IMR-90 (cell line): ENCODE measurements at regions not wholly inside any gene's neighbourhood (a gene's known extent, or its start where the extent isn't known, plus 50 kb on each side); places are given as distances from the start of the nearest gene placed in this dataset.

Experiments used
- ATAC-seq: fragments of 200-7000 bp; cut with Tn5 transposase; 2 replicates; pipeline ENCODE4 v1.9.1; 2020; ENCODE audit warnings: low read depth, mild to moderate bottlenecking, moderate library complexity
- BruUV-seq: library from RNA; stranded (reverse); fragments of 400-500 nt; replicated peaks from 2 replicates; lab custom pipeline; 2021; lab: Mats Ljungman, UMichigan
- CTCF ChIA-PET: fragments of 300-600 bp; formaldehyde crosslinking; extraction: SDS; loops from one replicate; lab custom pipeline; 2021; ENCODE audit warnings: antibody characterized with exemption; lab: Yijun Ruan, JAX
- POLR2A ChIA-PET: fragments of 300-600 bp; sonication (Branson Sonifier 250); formaldehyde crosslinking; loops from one replicate; lab custom pipeline; 2022; ENCODE audit warnings: antibody characterized with exemption; ENCODE audit not compliant: unreplicated experiment; lab: Charles Lee
- DNase-seq: peaks from one replicate; pipeline ENCODE4 v3.0.0; 2013
- H2AFZ ChIP-seq: replicated peaks from 2 replicates; pipeline ENCODE3; 2013; ENCODE audit warnings: low read length, mild to moderate bottlenecking; ENCODE audit not compliant: poor library complexity
- H2AK5ac ChIP-seq: 2 replicates; pipeline ENCODE4 v1.6.1; 2013; ENCODE audit warnings: low read depth, low read length, inconsistent platforms
- H2AK9ac ChIP-seq: replicated peaks from 2 replicates; pipeline ENCODE3; 2013; ENCODE audit warnings: mild to moderate bottlenecking, low read depth, low read length, moderate library complexity; ENCODE audit not compliant: poor library complexity
- H2BK120ac ChIP-seq: 2 replicates; pipeline ENCODE4 v1.6.1; 2013; ENCODE audit warnings: low read depth, low read length, inconsistent platforms
- H2BK15ac ChIP-seq: 3 replicates; pipeline ENCODE4 v1.6.1; 2013; ENCODE audit warnings: low read depth, low read length, inconsistent platforms
- H2BK20ac ChIP-seq: 2 replicates; pipeline ENCODE4 v1.6.1; 2013; ENCODE audit warnings: low read depth, mild to moderate bottlenecking, inconsistent platforms, low read length, moderate library complexity
- H2BK5ac ChIP-seq: 2 replicates; pipeline ENCODE4 v1.6.1; 2013; ENCODE audit warnings: mild to moderate bottlenecking, low read depth, low read length, inconsistent platforms; ENCODE audit not compliant: poor library complexity, severe bottlenecking
- H3K14ac ChIP-seq: replicated peaks from 2 replicates; pipeline ENCODE4 v1.6.1; 2013; ENCODE audit warnings: low read depth, low read length, inconsistent platforms
- H3K18ac ChIP-seq: 2 replicates; pipeline ENCODE4 v1.6.1; 2013; ENCODE audit warnings: low read depth, low read length, control low read depth
- H3K23ac ChIP-seq: 2 replicates; pipeline ENCODE4 v1.6.1; 2013; ENCODE audit warnings: low read depth, low read length, inconsistent platforms
- H3K27ac ChIP-seq: 2 replicates; pipeline ENCODE4 v1.5.1; 2013; ENCODE audit warnings: mild to moderate bottlenecking, control low read depth, low read length; ENCODE audit not compliant: insufficient read depth
- H3K27me3 ChIP-seq: 2 replicates; pipeline ENCODE4 v1.6.1; 2013; ENCODE audit warnings: low read length; ENCODE audit not compliant: control insufficient read depth, insufficient read depth
- H3K36me3 ChIP-seq: 2 replicates; pipeline ENCODE4 v1.6.1; 2013; ENCODE audit warnings: low read length, mixed read lengths; ENCODE audit not compliant: control insufficient read depth, insufficient read depth
- H3K4ac ChIP-seq: 2 replicates; pipeline ENCODE4 v1.6.1; 2013; ENCODE audit warnings: low read depth, low read length, inconsistent platforms
- H3K4me1 ChIP-seq: 2 replicates; pipeline ENCODE4 v1.6.1; 2013; ENCODE audit warnings: low read length, mixed read lengths; ENCODE audit not compliant: control insufficient read depth, insufficient read depth
- H3K4me2 ChIP-seq: 2 replicates; pipeline ENCODE4 v1.6.1; 2013; ENCODE audit warnings: low read depth, mild to moderate bottlenecking, control low read depth, low read length, moderate library complexity
- H3K4me3 ChIP-seq: 2 replicates; pipeline ENCODE4 v1.5.1; 2013; ENCODE audit warnings: low read depth, mild to moderate bottlenecking, control low read depth, low read length, moderate library complexity; ENCODE audit not compliant: insufficient read depth
- H3K56ac ChIP-seq: 2 replicates; pipeline ENCODE4 v1.6.1; 2013; ENCODE audit warnings: low read length, inconsistent platforms; ENCODE audit not compliant: insufficient read depth; ENCODE audit errors: extremely low read depth
- H3K79me1 ChIP-seq, 2 experiments: 2 replicates each; pipeline ENCODE4 v1.6.1; 2013; ENCODE audit warnings: low read length in 2 of 2, inconsistent platforms in 1 of 2, low read depth in 1 of 2
- H3K9ac ChIP-seq: 2 replicates; pipeline ENCODE4 v1.6.1; 2013; ENCODE audit warnings: low read depth, low read length, control low read depth
- H3K9me1 ChIP-seq: 2 replicates; pipeline ENCODE4 v1.6.1; 2013; ENCODE audit warnings: low read length, inconsistent platforms; ENCODE audit not compliant: insufficient read depth
- H3K9me3 ChIP-seq: 2 replicates; pipeline ENCODE4 v1.6.1; 2013; ENCODE audit warnings: low read length; ENCODE audit not compliant: control insufficient read depth, insufficient read depth
- H4K20me1 ChIP-seq: 2 replicates; pipeline ENCODE4 v1.6.1; 2013; ENCODE audit warnings: low read length, inconsistent platforms; ENCODE audit not compliant: insufficient read depth
- H4K5ac ChIP-seq: 2 replicates; pipeline ENCODE4 v1.6.1; 2013; ENCODE audit warnings: mild to moderate bottlenecking, low read depth, low read length, control low read depth
- H4K8ac ChIP-seq, 2 experiments: 2 replicates each; pipeline ENCODE4 v1.6.1; 2013; ENCODE audit warnings: low read depth in 2 of 2, low read length in 2 of 2, control low read depth in 1 of 2, inconsistent platforms in 1 of 2
- H4K91ac ChIP-seq: 2 replicates; pipeline ENCODE4 v1.6.1; 2013; ENCODE audit warnings: low read depth, low read length, inconsistent platforms; ENCODE audit not compliant: insufficient read depth
- BHLHE40 ChIP-seq: fragments of 150-350 bp; IDR thresholded peaks from 2 replicates; pipeline ENCODE4 v1.6.1; 2016; ENCODE audit warnings: mild to moderate bottlenecking, low read depth, low read length
- CEBPB ChIP-seq: IDR thresholded peaks from 2 replicates; pipeline ENCODE4 v1.6.1; 2012; ENCODE audit warnings: low read depth, low read length, improper control_type of control experiment
- CHD1 ChIP-seq: IDR thresholded peaks from 2 replicates; pipeline ENCODE4 v1.6.1; 2012; ENCODE audit warnings: low read depth, low read length, improper control_type of control experiment
- CTCF ChIP-seq: conservative IDR thresholded peaks from 2 replicates; pipeline ENCODE4 v1.5.1; 2012; ENCODE audit warnings: mild to moderate bottlenecking, low read depth, low read length, improper control_type of control experiment
- ELK1 ChIP-seq: fragments of 150-350 bp; IDR thresholded peaks from 2 replicates; pipeline ENCODE4 v1.6.1; 2016; ENCODE audit warnings: low read depth, mild to moderate bottlenecking, low read length, moderate library complexity, borderline replicate concordance
- FOS ChIP-seq: fragments of 150-350 bp; IDR thresholded peaks from 2 replicates; pipeline ENCODE4 v1.6.1; 2016; ENCODE audit warnings: low read depth, low read length
- MAFK ChIP-seq: IDR thresholded peaks from 2 replicates; pipeline ENCODE4 v1.6.1; 2012; ENCODE audit warnings: low read depth, low read length, improper control_type of control experiment
- MAZ ChIP-seq: IDR thresholded peaks from 2 replicates; pipeline ENCODE4 v1.6.1; 2012; ENCODE audit warnings: low read depth, mild to moderate bottlenecking, low read length, improper control_type of control experiment, moderate library complexity, borderline replicate concordance
- MXI1 ChIP-seq: IDR thresholded peaks from 2 replicates; pipeline ENCODE4 v1.6.1; 2012; ENCODE audit warnings: low read depth, mild to moderate bottlenecking, low read length, moderate library complexity, borderline replicate concordance
- NFE2L2 ChIP-seq: fragments of 150-350 bp; IDR thresholded peaks from 2 replicates; pipeline ENCODE4 v1.6.1; 2016; ENCODE audit warnings: low read depth, mild to moderate bottlenecking, low read length
- POLR2A ChIP-seq: IDR thresholded peaks from 2 replicates; pipeline ENCODE4 v1.6.1; 2012; ENCODE audit warnings: mild to moderate bottlenecking, low read depth, low read length
- RAD21 ChIP-seq: IDR thresholded peaks from 2 replicates; pipeline ENCODE4 v1.6.1; 2012; ENCODE audit warnings: low read length, improper control_type of control experiment
- RCOR1 ChIP-seq: IDR thresholded peaks from 2 replicates; pipeline ENCODE4 v1.6.1; 2012; ENCODE audit warnings: mild to moderate bottlenecking, low read length, improper control_type of control experiment; ENCODE audit not compliant: insufficient replicate concordance
- RFX5 ChIP-seq: IDR thresholded peaks from 2 replicates; pipeline ENCODE4 v1.8.0; 2012; ENCODE audit warnings: low read depth, mild to moderate bottlenecking, low read length, moderate library complexity
- SMC3 ChIP-seq: fragments of 150-350 bp; IDR thresholded peaks from 2 replicates; pipeline ENCODE4 v1.6.1; 2016; ENCODE audit warnings: low read depth, mild to moderate bottlenecking, antibody characterized with exemption, low read length, moderate library complexity
- USF2 ChIP-seq: fragments of 150-350 bp; IDR thresholded peaks from 2 replicates; pipeline ENCODE4 v1.6.1; 2017; ENCODE audit warnings: mild to moderate bottlenecking, antibody characterized with exemption, low read length, low read depth
- WGBS, 2 experiments: methylation state at CpG; one replicate each; pipeline versions ENCODE4 v1.1.5 to v1.1.7; 2013; ENCODE audit warnings: missing lambda C conversion rate in 2 of 2; ENCODE audit not compliant: insufficient read length in 1 of 2; ENCODE audit errors: extremely low coverage in 2 of 2; 5-methylcytosine and 5-hydroxymethylcytosine counted together
- dilution Hi-C: fragments of 300-500 bp; cut with HindIII; formaldehyde crosslinking; loops from one replicate; pipeline ENCODE4 v1.14.3; 2018; ENCODE audit warnings: low sequenced_read_pairs; ENCODE audit not compliant: unreplicated experiment
- in situ Hi-C: fragments of 300-500 bp; cut with MboI; formaldehyde crosslinking; loops from 3 replicates; pipeline ENCODE4 v1.14.3; 2019; ENCODE audit warnings: low sequenced_read_pairs, inconsistent platforms, mixed read lengths
- intact Hi-C: fragments of 100-400 bp; cut with micrococcal nuclease; formaldehyde crosslinking; loops from 2 replicates; pipeline ENCODE4 v1.10.0; 2022

- Histone ChIP-seq H2BK15ac (no peak overlapping the region), H3K79me1 (no peaks in the 10 kb centered on the region), H3K9me1 (no peaks in the 10 kb centered on the region), H2BK20ac (no peak overlapping the region), H3K4ac (no peak overlapping the region), H3K9me3 (no peaks in the 10 kb centered on the region), H3K36me3 (no peaks in the 10 kb centered on the region), H3K4me1 (no peaks in the 10 kb centered on the region), H3K4me3 (no peak overlapping the region), H4K20me1 (no peaks in the 10 kb centered on the region), H2BK5ac (no peak overlapping the region), H4K91ac (no peak overlapping the region), H3K56ac (no peak overlapping the region), H4K5ac (no peak overlapping the region), H3K23ac (no peak overlapping the region), H3K27ac (no peak overlapping the region), H3K4me2 (no peak overlapping the region), H3K9ac (no peak overlapping the region), H3K14ac (no peak overlapping the region), H3K27me3 (peaks cover 6% of the 10 kb centered on the region; the same call in 1 of the 2 replicates), H2AFZ (no peak overlapping the region), H2BK120ac (no peak overlapping the region), H2AK5ac (no peak overlapping the region), H3K18ac (no peak overlapping the region), H4K8ac (no peak overlapping the region), H2AK9ac (no peak overlapping the region)
- TF ChIP-seq CEBPB (no peak), POLR2A (no peak), CHD1 (no peak), RCOR1 (no peak), USF2 (no peak), NFE2L2 (no peak), FOS (no peak), BHLHE40 (no peak), RFX5 (no peak), ELK1 (no peak), SMC3 (no peak), RAD21 (no peak), MAZ (no peak), MAFK (no peak), CTCF (no peak), MXI1 (no peak)
- ChIA-PET CTCF (no interaction called here), POLR2A (no interaction called here)
- DNase-seq (no peak), ATAC-seq (no peak)
- WGBS, 2 experiments, result 60% methylated on average over 2 of the region's 4 CpGs; no CpG with 5 or more reads in 1 of the 2 experiments
- no TSS peak for BruUV-seq
- in situ Hi-C loops, result no loop called here
- intact Hi-C loops, result no loop called here
- dilution Hi-C loops, result no loop called here
Measured at GRCh38 chr12:105835580-105836241, 303.0 kb downstream of the NUAK1 start.
